GM18907 (cell line): ENCODE measurements at regions not wholly inside any gene's neighbourhood (a gene's known extent, or its start where the extent isn't known, plus 50 kb on each side); places are given as distances from the start of the nearest gene placed in this dataset.

Source experiments
- ATAC-seq: cut with Tn5 transposase; IDR thresholded peaks from one replicate; pipeline ENCODE4 v1.9.1; 2021; ENCODE audit warnings: mild to moderate bottlenecking, moderate library complexity; ENCODE audit not compliant: unreplicated experiment

GRCh38 chr2:147482916-147483669, 361.7 kb upstream of the ACVR2A start:
- no peak for ATAC-seq

GRCh38 chr2:147482111-147482895, 362.5 kb upstream of the ACVR2A start:
- no peak for ATAC-seq

DNA sequence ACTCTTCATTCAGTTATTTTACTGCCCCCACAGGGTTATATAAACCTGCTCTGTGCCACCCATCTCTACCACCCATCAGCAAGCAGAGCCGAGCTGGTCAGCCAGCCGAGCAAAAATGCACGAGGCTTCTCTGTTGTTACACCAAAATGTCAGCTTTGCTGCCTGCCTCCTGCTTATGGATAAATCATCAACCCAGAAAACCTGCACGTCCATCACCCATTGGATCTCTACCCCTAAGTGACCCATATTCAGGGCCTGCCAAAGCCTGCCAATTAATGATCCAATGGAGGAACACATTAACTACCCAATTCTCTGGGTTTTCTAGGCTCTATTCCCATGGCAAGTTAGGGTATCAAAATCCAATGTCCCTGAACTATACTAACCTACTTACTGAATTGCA, 365.5 kb upstream of the ACVR2A start:
- no peak for ATAC-seq

DNA sequence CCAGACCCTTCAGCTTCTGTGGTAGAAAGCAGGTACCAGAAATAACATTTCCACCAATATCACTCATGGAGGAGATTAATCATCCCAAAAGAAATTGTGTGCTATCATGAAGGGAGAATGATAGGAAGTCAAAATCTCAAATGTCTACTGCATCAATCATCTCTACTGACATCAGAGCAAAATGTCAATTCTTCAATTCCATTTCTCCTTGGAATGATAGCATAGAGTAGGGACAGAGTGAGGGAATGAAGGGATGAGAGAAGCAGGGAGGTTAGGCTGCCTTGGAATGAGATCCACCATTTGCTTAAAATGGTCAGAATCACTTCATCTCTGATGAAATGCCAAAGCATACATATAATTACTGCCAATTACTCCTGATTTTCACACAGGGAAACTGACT, 371.8 kb upstream of the ACVR2A start:
- ATAC-seq: no peak

- no peak for ATAC-seq
Observed at GRCh38 chr2:147471126-147471525, 373.7 kb upstream of the ACVR2A start.

DNA sequence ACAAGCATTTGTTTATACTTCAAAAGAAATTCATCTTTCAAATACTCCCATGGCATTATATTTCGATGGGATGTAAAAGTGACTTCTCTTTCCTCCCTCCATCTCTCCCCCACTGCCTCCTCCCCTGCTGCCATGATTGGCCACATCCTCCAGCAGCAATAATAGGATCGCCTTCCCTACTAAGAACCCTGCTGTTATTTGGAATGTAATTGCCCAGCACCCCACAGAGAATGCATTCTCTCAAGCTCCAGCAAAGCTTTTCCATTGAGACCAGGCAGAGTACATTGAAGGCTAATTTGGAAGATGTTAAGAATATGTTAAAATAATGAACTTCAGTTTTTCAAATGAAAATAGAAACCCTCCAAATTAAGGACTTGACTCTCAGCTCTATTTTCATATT, 375.4 kb upstream of the ACVR2A start:
- ATAC-seq: no peak

DNA sequence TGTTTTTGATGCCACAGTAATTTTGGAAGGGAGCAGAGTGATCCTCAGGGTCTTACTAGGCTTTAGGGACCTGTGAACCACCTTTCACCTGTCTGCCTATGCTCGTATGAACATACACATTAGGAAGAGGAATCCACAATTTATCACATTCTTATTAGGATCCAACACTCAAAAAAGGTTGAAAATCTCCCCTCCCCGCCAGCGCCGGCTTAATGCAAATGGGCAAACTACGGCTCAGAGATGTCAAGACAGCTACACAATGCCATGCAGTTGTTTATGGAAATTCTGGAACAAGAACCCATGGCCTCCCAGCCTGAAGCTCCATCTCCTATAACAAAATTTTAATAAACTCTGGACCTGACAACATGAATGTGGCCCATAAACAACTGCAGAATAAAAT, 375.9 kb upstream of the ACVR2A start:
- ATAC-seq: no peak

DNA sequence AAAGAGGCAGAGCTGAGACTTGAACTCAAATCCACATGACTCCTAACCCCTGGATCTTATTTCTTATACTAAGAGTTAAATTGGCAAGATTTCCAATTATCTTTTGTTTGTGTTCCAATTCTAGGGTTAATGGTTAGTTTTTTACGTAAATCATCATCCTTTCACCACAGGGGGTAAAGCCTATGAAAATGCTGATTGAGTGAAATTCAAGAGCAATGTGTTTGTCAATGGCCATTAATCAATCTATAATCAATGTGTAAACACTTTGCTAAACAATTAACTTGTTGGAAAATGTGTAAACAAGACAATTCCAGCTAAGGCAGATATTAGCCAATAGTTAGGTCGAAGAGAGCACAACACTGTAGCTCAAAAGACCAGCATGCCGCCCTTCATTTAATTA, 376.5 kb upstream of the ACVR2A start:
- ATAC-seq: no peak

GRCh38 chr2:147467441-147467840, 377.4 kb upstream of the ACVR2A start:
- ATAC-seq: no peak

GRCh38 chr2:147464737-147465357, 380.0 kb upstream of the ACVR2A start:
- ATAC-seq: no peak

DNA sequence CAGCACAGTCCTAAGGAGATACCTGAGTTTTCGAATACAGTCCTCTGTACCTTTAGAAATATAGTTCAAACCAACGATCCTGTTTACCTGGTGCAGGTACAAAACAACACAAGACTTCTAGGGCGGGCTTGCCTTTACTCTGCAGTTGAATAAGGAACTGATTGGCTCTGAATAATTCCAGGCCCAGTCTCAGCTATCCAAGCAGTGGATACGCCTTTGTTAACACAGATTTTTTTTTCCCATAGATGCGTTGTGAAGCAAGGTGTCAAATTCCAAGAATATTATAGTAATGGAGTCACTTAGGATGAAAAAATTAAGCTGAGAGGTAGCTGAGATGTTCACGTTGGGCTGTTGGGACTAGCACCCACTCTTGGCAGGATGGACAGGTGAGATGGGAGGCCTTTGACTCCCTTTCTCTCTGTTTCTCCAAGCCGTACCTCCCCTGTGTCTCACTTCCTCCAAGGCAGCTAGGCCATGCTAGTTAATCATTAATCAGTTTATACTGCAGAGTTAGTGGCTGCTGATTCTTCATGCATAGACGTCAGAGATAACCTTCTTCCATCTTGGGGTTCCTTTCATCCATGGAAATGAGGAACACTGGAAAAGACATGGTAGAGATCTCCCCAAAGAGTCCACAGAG, 380.8 kb upstream of the ACVR2A start:
- peak; percentile 99 for ATAC-seq

DNA sequence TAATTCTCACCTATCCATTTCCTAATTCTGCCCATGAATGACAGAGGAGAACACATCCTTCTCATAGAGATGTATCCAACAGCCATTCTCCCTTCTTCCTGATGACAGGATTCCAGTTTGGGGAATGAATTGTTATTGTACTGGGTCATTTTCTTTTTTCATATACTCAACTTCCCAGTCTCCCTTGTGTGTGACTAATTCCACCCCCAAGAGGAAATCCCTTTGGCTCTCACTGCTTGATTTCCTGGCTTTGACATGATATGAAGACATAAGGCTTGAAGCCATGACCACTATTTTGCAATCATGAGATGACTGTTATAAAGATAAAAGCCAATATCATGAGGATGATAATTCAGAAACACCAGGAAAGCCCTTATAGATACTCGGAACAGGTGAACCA, 384.7 kb upstream of the ACVR2A start:
- no peak for ATAC-seq

DNA sequence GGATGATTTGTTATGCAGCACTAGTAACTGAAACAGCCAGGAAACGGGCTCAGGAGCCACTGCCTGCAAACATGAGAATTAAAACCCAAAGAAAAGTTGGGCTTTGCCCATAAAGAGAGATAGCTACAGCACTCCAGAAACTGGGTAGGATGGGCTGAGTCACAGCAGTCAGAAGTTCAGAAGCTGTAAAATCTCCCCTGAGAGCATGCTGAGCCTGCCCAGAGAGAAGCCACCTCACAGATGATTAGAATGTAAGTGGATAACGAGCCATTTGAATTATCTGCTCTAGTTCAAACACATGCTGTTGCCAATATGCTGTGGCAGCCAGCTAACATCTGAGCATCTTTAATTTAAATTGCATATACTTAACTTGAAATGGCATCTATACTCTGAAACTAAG, 388.1 kb upstream of the ACVR2A start:
- no peak for ATAC-seq

GRCh38 chr2:147451902-147452515, 392.8 kb upstream of the ACVR2A start:
- ATAC-seq: no peak

DNA sequence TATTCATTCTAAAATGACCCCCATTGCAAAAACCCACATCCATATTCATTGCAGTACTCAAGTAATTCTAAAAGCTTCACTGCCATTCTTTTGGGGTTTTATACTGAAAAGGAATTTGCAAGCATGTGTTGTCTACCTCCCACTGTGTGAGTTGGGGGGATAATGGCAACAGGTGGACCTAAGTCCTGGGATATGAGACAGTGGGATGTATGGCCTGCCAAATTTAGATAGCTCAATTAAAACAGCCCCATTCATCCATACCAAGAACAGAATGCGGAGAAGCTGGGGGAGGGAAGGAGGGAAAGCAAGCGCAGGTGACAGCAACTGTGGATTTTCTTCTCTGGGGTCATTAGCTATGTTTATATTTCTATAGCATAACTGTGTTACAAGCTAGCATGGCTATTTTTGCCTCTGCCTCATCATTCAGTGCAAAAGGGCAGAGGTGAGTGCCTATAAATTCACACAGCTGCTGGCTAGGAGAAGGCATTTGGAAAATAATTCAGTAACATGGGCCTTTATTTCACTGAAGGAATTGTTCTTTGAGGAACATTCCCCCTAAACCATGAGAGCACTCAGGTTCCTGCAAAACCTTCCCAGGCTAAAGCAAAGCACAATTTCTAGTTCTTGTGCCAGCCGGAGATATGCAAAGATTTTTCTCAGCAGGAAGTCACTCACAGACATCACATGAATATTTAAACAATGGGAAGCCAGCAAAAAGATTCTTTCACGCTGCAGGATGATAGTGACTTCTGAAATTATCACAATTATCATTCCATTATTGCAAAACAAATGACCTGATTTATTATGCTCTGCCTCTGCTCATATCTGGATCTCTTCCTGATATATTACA, 393.9 kb upstream of the ACVR2A start:
- no peak for ATAC-seq

GRCh38 chr2:147449323-147449991, 395.4 kb upstream of the ACVR2A start:
- ATAC-seq: no peak

- ATAC-seq: no peak
Observed at GRCh38 chr2:147442816-147443215, 402.0 kb upstream of the ACVR2A start.

DNA sequence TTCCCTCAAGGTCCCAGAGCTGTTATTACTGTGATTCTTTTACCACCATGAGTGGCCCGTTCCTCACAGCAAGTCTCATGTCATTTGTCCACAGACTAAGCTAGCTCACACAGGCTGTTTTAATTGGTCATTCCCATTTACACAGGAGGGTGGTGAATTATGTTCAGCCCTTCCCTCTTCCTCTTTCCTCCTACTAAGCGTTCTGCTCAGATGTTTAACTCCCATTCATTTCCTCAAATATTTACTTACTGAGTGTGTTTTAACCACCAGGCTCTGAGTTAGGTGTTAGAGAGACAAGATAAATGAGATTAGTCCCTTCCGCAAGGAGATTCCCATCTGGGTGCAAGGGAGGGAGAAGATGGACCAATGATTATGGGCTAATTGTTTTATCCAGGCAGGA, 403.6 kb upstream of the ACVR2A start:
- ATAC-seq: no peak

DNA sequence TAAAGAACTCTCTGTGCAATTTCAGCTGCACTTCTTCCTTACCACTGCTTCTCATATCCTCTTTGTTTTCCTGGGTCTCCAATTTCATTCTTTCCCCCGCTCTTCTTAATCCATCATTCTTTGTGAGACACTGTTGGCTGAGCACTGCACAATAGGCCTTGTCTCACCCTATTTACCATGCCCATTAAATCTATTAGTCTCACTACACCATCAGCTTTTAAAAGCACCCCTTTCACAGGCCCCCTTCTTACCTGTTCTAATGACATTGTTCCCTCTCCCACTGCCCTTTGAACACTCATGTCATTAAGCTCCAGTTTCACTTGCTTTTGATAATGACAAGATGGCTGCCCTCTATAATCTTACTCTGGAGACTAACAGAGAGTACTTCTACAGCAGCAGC, 404.1 kb upstream of the ACVR2A start:
- ATAC-seq: no peak

GRCh38 chr2:147439986-147440385, 404.8 kb upstream of the ACVR2A start:
- no peak for ATAC-seq
